ENCODE measurements at regions not wholly inside any gene's neighbourhood (a gene's known extent, or its start where the extent isn't known, plus 50 kb on each side); places are given as distances from the start of the nearest gene placed in this dataset.
"Not testable (repeated sequence)": the region's sequence is repeated elsewhere in the genome, so short reads cannot be mapped to it uniquely, and the experiment has no call there.

- DNase-seq: no peak
These were observed 181.0 kb upstream of the CLINT1 start for GRCh38 chr5:158039911-158040347.

DNA sequence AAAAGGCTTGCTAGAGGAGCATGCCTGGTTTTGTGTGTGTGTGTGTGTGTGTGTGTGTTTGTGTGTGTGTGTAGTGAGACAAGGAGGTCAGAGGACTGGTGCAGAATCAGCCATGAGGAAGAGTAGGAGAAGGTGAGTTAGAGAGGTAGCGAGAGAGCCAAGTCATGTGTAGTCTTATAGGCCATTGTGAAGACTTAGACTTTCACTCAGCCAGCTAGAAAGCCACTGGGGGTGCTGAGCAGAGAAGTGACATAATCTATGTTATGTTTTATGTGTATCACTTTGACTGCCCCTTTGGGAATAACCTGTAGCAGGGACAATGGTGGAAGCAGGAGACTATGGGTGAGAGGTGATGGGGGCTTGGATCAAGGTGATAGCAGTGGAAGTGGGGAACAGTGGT is 180.5 kb upstream of the CLINT1 start:
- DNase-seq: no peak

- not testable (repeated sequence) for DNase-seq
These were observed 178.1 kb upstream of the CLINT1 start for GRCh38 chr5:158036983-158037595.

- DNase-seq: not testable (repeated sequence)
These were observed 175.6 kb upstream of the CLINT1 start for GRCh38 chr5:158034586-158034985.

DNA sequence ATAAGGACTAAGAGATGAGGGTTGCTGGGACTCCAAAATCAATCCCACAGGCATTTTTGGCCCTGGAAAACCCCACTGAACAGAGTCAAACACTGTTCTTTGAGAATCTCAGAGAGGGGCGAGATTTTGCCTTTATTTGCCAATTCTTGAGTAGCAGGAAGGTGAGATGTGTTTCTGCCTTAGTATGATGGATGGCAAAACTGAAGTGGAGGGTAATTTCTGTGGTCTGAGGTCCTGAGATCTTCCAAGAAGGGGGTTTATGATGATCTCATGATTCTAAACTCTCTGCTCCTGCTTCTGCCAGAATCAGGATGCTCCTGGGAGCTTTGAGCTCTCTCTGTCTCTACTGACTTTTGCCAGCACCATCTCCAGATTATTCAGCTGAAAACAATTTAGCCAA is 174.8 kb upstream of the CLINT1 start:
- DNase-seq: no peak

GRCh38 chr5:158033076-158033475 is 174.1 kb upstream of the CLINT1 start:
- no peak for DNase-seq

DNA sequence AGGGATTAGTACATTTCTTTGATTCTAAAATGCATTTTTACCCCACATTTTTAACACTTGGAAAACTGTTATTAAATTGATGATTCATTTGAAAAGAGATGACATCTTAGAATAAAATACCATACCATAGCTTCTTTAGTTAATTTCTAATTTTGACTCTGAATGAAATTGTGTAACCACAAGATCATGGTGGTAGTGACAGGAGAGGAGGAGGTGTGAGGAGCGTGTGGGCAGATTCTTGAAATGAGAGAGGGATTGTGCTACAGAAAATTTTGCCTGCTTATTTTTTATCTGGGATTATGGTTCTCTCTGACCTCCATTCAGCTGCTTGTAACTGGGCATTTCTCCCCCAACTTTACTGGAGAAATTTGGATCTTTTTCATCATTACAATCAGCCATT is 173.3 kb upstream of the CLINT1 start:
- DNase-seq: no peak

- DNase-seq: no peak
These were observed 169.1 kb upstream of the CLINT1 start for GRCh38 chr5:158027806-158028775.

- no peak for DNase-seq
These were observed 167.5 kb upstream of the CLINT1 start for GRCh38 chr5:158026304-158027031.

GRCh38 chr5:158023266-158023665 is 164.3 kb upstream of the CLINT1 start:
- DNase-seq: no peak

DNA sequence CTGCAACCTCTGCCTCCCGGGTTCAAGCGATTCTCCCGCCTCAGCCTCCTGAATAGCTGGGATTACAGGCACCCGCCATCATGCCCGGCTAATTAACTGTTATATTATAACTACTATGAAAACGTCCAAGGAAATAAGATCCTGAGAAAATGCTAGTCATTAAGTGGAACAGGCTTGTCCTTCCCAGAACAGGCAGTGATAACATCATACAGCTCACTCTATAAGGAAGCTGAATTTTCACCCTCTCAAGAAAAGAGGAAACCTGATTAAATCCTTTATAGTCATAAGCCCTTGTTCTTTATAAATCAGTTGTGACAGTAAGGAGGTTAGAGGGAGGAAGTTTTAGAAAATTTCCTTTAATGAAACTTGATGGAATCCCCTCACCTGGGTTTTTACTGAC is 163.9 kb upstream of the CLINT1 start:
- no peak for DNase-seq

- DNase-seq: no peak
These were observed 163.4 kb upstream of the CLINT1 start for GRCh38 chr5:158022393-158022792.

- DNase-seq: no peak
These were observed 161.8 kb upstream of the CLINT1 start for GRCh38 chr5:158020555-158021418.

GRCh38 chr5:158017469-158017868 is 158.5 kb upstream of the CLINT1 start:
- no peak for DNase-seq

GRCh38 chr5:158014372-158014771 is 155.4 kb upstream of the CLINT1 start:
- DNase-seq: no peak

GRCh38 chr5:158013939-158014338 is 155.0 kb upstream of the CLINT1 start:
- peak; percentile 17 for DNase-seq

GRCh38 chr5:158013303-158013702 is 154.4 kb upstream of the CLINT1 start:
- no peak for DNase-seq

- DNase-seq: no peak
These were observed 152.5 kb upstream of the CLINT1 start for GRCh38 chr5:158011422-158011821.

GRCh38 chr5:158010831-158011230 is 151.9 kb upstream of the CLINT1 start:
- no peak for DNase-seq

- no peak for DNase-seq
These were observed 148.4 kb upstream of the CLINT1 start for GRCh38 chr5:158007336-158007735.

- no peak for DNase-seq
These were observed 140.8 kb upstream of the CLINT1 start for GRCh38 chr5:157999696-158000095.

DNA sequence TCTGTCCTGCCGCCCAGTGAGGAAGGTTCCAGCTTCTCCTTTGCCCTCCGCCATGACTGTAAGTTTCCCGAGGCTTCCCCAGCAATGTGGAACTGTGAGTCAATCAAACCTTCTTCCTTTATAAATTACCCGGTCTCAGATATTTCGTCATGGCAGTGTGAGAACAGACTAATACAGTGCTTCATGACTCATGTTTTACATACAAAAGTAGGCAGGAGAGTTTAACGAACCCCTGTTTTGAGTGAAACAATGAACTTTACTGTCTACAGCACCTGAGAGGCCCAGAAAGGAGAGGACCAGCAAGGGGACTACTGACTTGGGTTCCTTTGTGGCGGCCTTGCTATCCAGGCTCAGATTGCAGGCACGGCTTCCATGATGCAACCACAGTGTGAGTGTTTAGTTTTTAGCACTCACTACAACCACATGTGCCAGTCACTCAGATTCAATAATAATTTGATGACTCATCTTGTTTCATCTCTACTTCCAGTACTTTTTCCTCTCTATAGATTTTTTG is 139.1 kb upstream of the CLINT1 start:
- DNase-seq: peak; percentile 88

All from suppressor macrophage treated with lipopolysaccharide for 4 hours (primary cell).